SK-N-SH (cell line): ENCODE measurements at regions not wholly inside any gene's neighbourhood (a gene's known extent, or its start where the extent isn't known, plus 50 kb on each side); places are given as distances from the start of the nearest gene placed in this dataset.

Experiments
- CTCF ChIA-PET: fragments of 300-600, 350-600 bp; formaldehyde crosslinking; extraction: SDS; loops from one replicate; lab custom pipeline; 2021; lab: Yijun Ruan, JAX
- POLR2A ChIA-PET: fragments of 350-600 bp; sonication (Branson Sonifier 250); formaldehyde crosslinking; extraction: SDS; loops from one replicate; lab custom pipeline; 2020; ENCODE audit warnings: antibody characterized with exemption, inconsistent platforms; lab: Yijun Ruan, JAX
- DNase-seq: peaks from one replicate; pipeline ENCODE4 v3.0.0; 2012
- H2AFZ ChIP-seq: fragments of 200-600 bp; sonication (generic); 2 replicates; pipeline ENCODE4 v1.8.1; 2016; ENCODE audit warnings: antibody characterized with exemption, mild to moderate bottlenecking, low read depth
- H3F3A ChIP-seq: fragments of 200-600 bp; sonication (generic); replicated peaks from 2 replicates; pipeline ENCODE3; 2016; ENCODE audit warnings: antibody characterized with exemption, mild to moderate bottlenecking; ENCODE audit not compliant: insufficient read depth
- H3K27ac ChIP-seq, 2 experiments: fragments of 200-500 bp in 1 of 2; fragments of 200-600 bp in 1 of 2; sonication (Bioruptor generic) in 1 of 2; sonication (generic), shearing (Covaris generic) in 1 of 2; 2 replicates each; pipeline versions ENCODE4 v1.5.1 to v1.6.1; 2014 to 2016; ENCODE audit warnings: low read depth in 2 of 2, inconsistent platforms in 1 of 2, low read length in 1 of 2, mild to moderate bottlenecking in 1 of 2, mixed read lengths in 1 of 2
- H3K27me3 ChIP-seq: fragments of 200-600 bp; sonication (generic), shearing (Covaris generic); 2 replicates; pipeline ENCODE4 v1.6.1; 2016; ENCODE audit warnings: mixed run types; ENCODE audit not compliant: insufficient read depth
- H3K36me3 ChIP-seq, 2 experiments: fragments of 200-500 bp in 1 of 2; fragments of 200-600 bp in 1 of 2; sonication (Bioruptor generic) in 1 of 2; sonication (generic) in 1 of 2; replicated peaks in 1 of 2; 2 replicates each; pipeline versions ENCODE3 to v1.5.1; 2014 to 2016; ENCODE audit warnings: low read length in 1 of 2, mild to moderate bottlenecking in 1 of 2; ENCODE audit not compliant: insufficient read depth in 2 of 2, control insufficient read depth in 1 of 2
- H3K4me1 ChIP-seq, 2 experiments: fragments of 200-500 bp in 1 of 2; fragments of 200-600 bp in 1 of 2; sonication (Bioruptor generic) in 1 of 2; sonication (generic), shearing (Covaris generic) in 1 of 2; 2 replicates each; pipeline versions ENCODE4 v1.5.1 to v1.6.1; 2014 to 2016; ENCODE audit warnings: low read depth in 1 of 2, low read length in 1 of 2, mixed run types in 1 of 2; ENCODE audit not compliant: insufficient read depth in 2 of 2, control insufficient read depth in 1 of 2
- H3K4me2 ChIP-seq: fragments of 200-600 bp; sonication (generic), shearing (Covaris generic); 2 replicates; pipeline ENCODE4 v1.6.1; 2017; ENCODE audit warnings: mixed run types
- H3K4me3 ChIP-seq, 2 experiments: fragments of 200-500 bp in 1 of 2; fragments of 200-600 bp in 1 of 2; sonication (Bioruptor generic) in 1 of 2; sonication (generic), shearing (Covaris generic) in 1 of 2; 2 replicates each; pipeline versions ENCODE4 v1.5.1 to v1.8.1; 2014 to 2016; ENCODE audit warnings: low read depth in 2 of 2, inconsistent platforms in 1 of 2, low read length in 1 of 2, mild to moderate bottlenecking in 1 of 2, mixed read lengths in 1 of 2, moderate library complexity in 1 of 2
- H3K79me2 ChIP-seq: fragments of 200-600 bp; sonication (generic); 2 replicates; pipeline ENCODE4 v1.8.1; 2017; ENCODE audit warnings: mild to moderate bottlenecking; ENCODE audit not compliant: insufficient read depth
- H3K9ac ChIP-seq: fragments of 200-600 bp; sonication (generic); 2 replicates; pipeline ENCODE4 v1.6.1; 2017; ENCODE audit warnings: mixed run types
- H3K9me2 ChIP-seq: fragments of 200-600 bp; sonication (generic); 2 replicates; pipeline ENCODE4 v1.6.1; 2017; ENCODE audit warnings: mixed run types
- H3K9me3 ChIP-seq: fragments of 200-600 bp; sonication (generic); 2 replicates; pipeline ENCODE4 v1.6.1; 2017; ENCODE audit warnings: mixed run types, mild to moderate bottlenecking, moderate library complexity
- H4K20me1 ChIP-seq: fragments of 200-600 bp; sonication (generic); 2 replicates; pipeline ENCODE4 v1.6.1; 2017; ENCODE audit warnings: mild to moderate bottlenecking, mixed run types; ENCODE audit not compliant: insufficient read depth
- CHD2 ChIP-seq: fragments of 150-350 bp; IDR thresholded peaks from 2 replicates; pipeline ENCODE4 v1.6.1; 2018; ENCODE audit warnings: low read length; ENCODE audit not compliant: partially characterized antibody
- ELF1 ChIP-seq: IDR thresholded peaks from 2 replicates; pipeline ENCODE4 v1.4.0; 2012
- EP300 ChIP-seq, 2 experiments: IDR thresholded peaks; 2 replicates each; pipeline versions ENCODE4 v1.4.0 to v1.6.1; 2012; ENCODE audit warnings: borderline replicate concordance in 1 of 2, low read depth in 1 of 2, low read length in 1 of 2
- FOSL2 ChIP-seq: IDR thresholded peaks from 2 replicates; pipeline ENCODE4 v1.4.0; 2012; ENCODE audit warnings: low read depth, mild to moderate bottlenecking, moderate library complexity, borderline replicate concordance
- FOXJ3 ChIP-seq: sonication (generic); formaldehyde crosslinking; IDR thresholded peaks from 2 replicates; pipeline ENCODE4 v1.5.1; 2020; ENCODE audit warnings: mild to moderate bottlenecking, missing genetic modification reagents
- FOXM1 ChIP-seq: IDR thresholded peaks from 2 replicates; pipeline ENCODE4 v1.4.0; 2012; ENCODE audit warnings: low read depth, mild to moderate bottlenecking
- GATA2 ChIP-seq: sonication (generic); formaldehyde crosslinking; IDR thresholded peaks from 2 replicates; pipeline ENCODE4 v1.5.0; 2020; ENCODE audit warnings: mild to moderate bottlenecking, missing genetic modification reagents
- JUND ChIP-seq: IDR thresholded peaks from 2 replicates; pipeline ENCODE4 v1.4.0; 2012
- MEF2A ChIP-seq: IDR thresholded peaks from 2 replicates; pipeline ENCODE4 v1.4.0; 2012; ENCODE audit warnings: low read depth, borderline replicate concordance
- MXI1 ChIP-seq: IDR thresholded peaks from 2 replicates; pipeline ENCODE4 v1.6.1; 2012; ENCODE audit warnings: mild to moderate bottlenecking, low read depth, low read length, improper control_type of control experiment
- POLR2AphosphoS5 ChIP-seq: IDR thresholded peaks from 2 replicates; pipeline ENCODE4 v1.6.1; 2012; ENCODE audit warnings: low read depth, low read length
- RAD21 ChIP-seq: IDR thresholded peaks from 2 replicates; pipeline ENCODE4 v1.6.1; 2012; ENCODE audit warnings: mild to moderate bottlenecking, low read length
- RFX5 ChIP-seq: IDR thresholded peaks from 2 replicates; pipeline ENCODE4 v1.6.1; 2012; ENCODE audit warnings: mild to moderate bottlenecking, improper control_type of control experiment, low read length
- RXRA ChIP-seq: IDR thresholded peaks from 2 replicates; pipeline ENCODE4 v1.4.0; 2012; ENCODE audit warnings: low read depth, mild to moderate bottlenecking, borderline replicate concordance
- SIN3A ChIP-seq: IDR thresholded peaks from 2 replicates; pipeline ENCODE4 v1.6.1; 2012; ENCODE audit warnings: low read depth, mild to moderate bottlenecking, low read length, moderate library complexity, borderline replicate concordance
- TAF1 ChIP-seq: IDR thresholded peaks from 2 replicates; pipeline ENCODE4 v1.6.1; 2012; ENCODE audit warnings: low read depth, mild to moderate bottlenecking, low read length, moderate library complexity, borderline replicate concordance
- TEAD4 ChIP-seq: IDR thresholded peaks from 2 replicates; pipeline ENCODE4 v1.4.0; 2012; ENCODE audit warnings: mild to moderate bottlenecking, borderline replicate concordance; ENCODE audit not compliant: insufficient read depth
- WGBS: methylation state at CpG from one replicate; pipeline ENCODE4 v1.1.6; 2017; ENCODE audit warnings: low lambda C conversion rate; 5-methylcytosine and 5-hydroxymethylcytosine counted together
- TF ChIP-seq, protein P1 (sequence below): IDR thresholded peaks from 2 replicates; pipeline ENCODE4 v1.4.0; 2012; ENCODE audit warnings: low read depth, borderline replicate concordance
- TF ChIP-seq, protein P2 (sequence below): fragments of 200-600 bp; sonication (generic); IDR thresholded peaks from 2 replicates; pipeline ENCODE4 v1.6.1; 2017; ENCODE audit warnings: antibody characterized with exemption, mild to moderate bottlenecking, moderate library complexity
- TF ChIP-seq, protein P3 (sequence below): IDR thresholded peaks from 2 replicates; pipeline ENCODE4 v1.4.0; 2012; ENCODE audit warnings: low read depth

DNA sequence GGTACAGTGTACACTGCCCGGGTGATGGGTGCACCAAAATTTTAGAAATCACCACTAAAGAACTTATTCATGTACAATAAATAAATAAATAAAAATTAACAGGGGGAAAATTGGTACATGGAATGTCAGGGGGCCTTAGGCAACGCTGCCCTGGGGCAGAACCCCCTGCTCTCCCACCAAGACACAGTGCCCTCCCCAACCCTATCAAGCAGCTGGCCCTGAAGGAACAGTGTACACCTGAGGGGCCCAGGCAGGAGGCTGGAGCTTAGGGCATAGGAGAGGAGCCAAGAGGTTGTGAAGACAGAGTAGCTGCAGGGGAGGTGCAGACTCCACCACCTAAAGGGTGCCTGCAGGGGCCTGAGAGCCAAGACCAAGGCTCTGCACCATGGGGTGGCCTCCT is 128.8 kb downstream of the BMS1 start (continued):
- TF ChIP-seq GATA2 (CRISPR knock-in tag): no peak
- no peak for TF ChIP-seq EP300 (IDR thresholded peaks at IDR 0.05; ENCODE audit: borderline replicate concordance in 1 of 2, low read depth in 1 of 2, low read length in 1 of 2)

DNA sequence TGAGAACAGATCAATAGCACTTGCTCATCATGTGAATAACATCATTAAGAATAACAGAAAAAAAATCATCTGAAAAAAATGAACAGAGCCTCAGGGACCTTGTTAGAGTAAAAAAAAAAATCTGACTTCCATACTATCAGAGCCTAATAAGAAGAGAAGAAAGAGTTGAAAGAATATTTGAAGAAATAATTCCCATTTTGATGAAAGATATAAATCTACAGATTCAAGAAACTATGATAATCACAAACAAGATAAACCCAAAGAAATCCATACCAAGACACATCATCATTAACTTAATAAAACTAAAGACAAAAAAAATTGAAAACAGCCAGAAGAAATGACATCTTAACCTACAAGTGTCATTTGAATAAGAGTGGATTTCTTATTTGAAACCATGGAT is 134.4 kb downstream of the BMS1 start:
- Histone ChIP-seq H3K9me2 (no peaks in the 10 kb centered on the region), H3K4me3 (no peak overlapping the region), H3K9me3 (no peaks in the 10 kb centered on the region), H3K4me1 (no peaks in the 10 kb centered on the region; a peak in 1 of 4 replicates), H3K27ac (no peak overlapping the region), H3K4me2 (no peak overlapping the region), H3K79me2 (no peaks in the 10 kb centered on the region), H3K36me3 (no peaks in the 10 kb centered on the region), H4K20me1 (no peaks in the 10 kb centered on the region), H3K9ac (no peak overlapping the region), H3F3A (no peaks in the 10 kb centered on the region), H3K27me3 (no peaks in the 10 kb centered on the region), H2AFZ (no peak overlapping the region)
- TF ChIP-seq RAD21 (no peak), TEAD4 (no peak), MXI1 (no peak), GATA2 (CRISPR knock-in tag) (no peak), FOXJ3 (no peak), JUND (no peak), SIN3A (no peak), FOSL2 (no peak), MEF2A (no peak), CHD2 (no peak), EP300 (IDR thresholded peaks at IDR 0.05; ENCODE audit: borderline replicate concordance in 1 of 2, low read depth in 1 of 2, low read length in 1 of 2) (no peak), RFX5 (no peak)
- TF ChIP-seq, protein P1, sequence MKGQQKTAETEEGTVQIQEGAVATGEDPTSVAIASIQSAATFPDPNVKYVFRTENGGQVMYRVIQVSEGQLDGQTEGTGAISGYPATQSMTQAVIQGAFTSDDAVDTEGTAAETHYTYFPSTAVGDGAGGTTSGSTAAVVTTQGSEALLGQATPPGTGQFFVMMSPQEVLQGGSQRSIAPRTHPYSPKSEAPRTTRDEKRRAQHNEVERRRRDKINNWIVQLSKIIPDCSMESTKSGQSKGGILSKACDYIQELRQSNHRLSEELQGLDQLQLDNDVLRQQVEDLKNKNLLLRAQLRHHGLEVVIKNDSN: no peak
- TF ChIP-seq, protein P2, sequence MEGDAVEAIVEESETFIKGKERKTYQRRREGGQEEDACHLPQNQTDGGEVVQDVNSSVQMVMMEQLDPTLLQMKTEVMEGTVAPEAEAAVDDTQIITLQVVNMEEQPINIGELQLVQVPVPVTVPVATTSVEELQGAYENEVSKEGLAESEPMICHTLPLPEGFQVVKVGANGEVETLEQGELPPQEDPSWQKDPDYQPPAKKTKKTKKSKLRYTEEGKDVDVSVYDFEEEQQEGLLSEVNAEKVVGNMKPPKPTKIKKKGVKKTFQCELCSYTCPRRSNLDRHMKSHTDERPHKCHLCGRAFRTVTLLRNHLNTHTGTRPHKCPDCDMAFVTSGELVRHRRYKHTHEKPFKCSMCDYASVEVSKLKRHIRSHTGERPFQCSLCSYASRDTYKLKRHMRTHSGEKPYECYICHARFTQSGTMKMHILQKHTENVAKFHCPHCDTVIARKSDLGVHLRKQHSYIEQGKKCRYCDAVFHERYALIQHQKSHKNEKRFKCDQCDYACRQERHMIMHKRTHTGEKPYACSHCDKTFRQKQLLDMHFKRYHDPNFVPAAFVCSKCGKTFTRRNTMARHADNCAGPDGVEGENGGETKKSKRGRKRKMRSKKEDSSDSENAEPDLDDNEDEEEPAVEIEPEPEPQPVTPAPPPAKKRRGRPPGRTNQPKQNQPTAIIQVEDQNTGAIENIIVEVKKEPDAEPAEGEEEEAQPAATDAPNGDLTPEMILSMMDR: no peak
- CTCF ChIA-PET: no interaction called here
- POLR2A ChIA-PET: no interaction called here
- no peak for DNase-seq

DNA sequence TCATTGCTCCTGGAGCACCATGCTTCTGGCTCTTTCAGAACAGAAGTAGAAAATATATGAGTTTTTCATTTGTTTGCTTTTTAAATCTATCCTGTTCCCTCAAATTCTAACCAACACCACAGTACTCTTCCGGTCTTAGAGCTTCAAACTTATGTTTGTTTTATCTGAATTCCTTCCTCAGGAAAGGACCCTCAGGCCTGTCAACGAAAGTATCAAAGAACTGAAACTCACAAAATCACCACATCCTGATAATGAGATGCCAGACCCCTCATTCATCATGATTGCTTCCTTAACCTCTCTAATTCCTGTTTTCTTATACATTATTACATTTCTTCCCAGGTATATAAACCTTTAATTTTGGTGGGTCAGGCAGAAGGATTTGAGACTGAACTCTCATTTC is 135.2 kb downstream of the BMS1 start:
- POLR2A ChIA-PET: no interaction called here
- no peak for DNase-seq
- CTCF ChIA-PET: no interaction called here
- Histone ChIP-seq H3K4me1 (no peaks in the 10 kb centered on the region; a peak in 1 of 4 replicates), H3K4me3 (no peak overlapping the region), H3K27me3 (no peaks in the 10 kb centered on the region), H2AFZ (no peak overlapping the region), H3K36me3 (no peaks in the 10 kb centered on the region), H3F3A (no peaks in the 10 kb centered on the region), H4K20me1 (no peaks in the 10 kb centered on the region), H3K27ac (no peak overlapping the region), H3K9me2 (no peaks in the 10 kb centered on the region), H3K9ac (no peak overlapping the region), H3K9me3 (no peaks in the 10 kb centered on the region), H3K4me2 (no peak overlapping the region), H3K79me2 (no peaks in the 10 kb centered on the region)
- no peak for TF ChIP-seq FOXJ3
- TF ChIP-seq POLR2AphosphoS5: no peak
- TF ChIP-seq FOXM1: no peak
- TF ChIP-seq, protein P3, sequence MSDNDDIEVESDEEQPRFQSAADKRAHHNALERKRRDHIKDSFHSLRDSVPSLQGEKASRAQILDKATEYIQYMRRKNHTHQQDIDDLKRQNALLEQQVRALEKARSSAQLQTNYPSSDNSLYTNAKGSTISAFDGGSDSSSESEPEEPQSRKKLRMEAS: no peak
- TF ChIP-seq RXRA: no peak
- TF ChIP-seq ELF1: no peak
- no peak for TF ChIP-seq TAF1
- 26% methylated on average over 2 of the region's 2 CpGs for WGBS
